SH-SY5Y (cell line): ENCODE measurements at regions not wholly inside any gene's neighbourhood (a gene's known extent, or its start where the extent isn't known, plus 50 kb on each side); places are given as distances from the start of the nearest gene placed in this dataset.

Experiments used
- GATA2 ChIP-seq: IDR thresholded peaks from 2 replicates; pipeline ENCODE4 v1.6.1; 2011; ENCODE audit warnings: mild to moderate bottlenecking, low read depth, low read length
- GATA3 ChIP-seq: IDR thresholded peaks from 2 replicates; pipeline ENCODE4 v1.6.1; 2011; ENCODE audit warnings: low read depth, mild to moderate bottlenecking, low read length, moderate library complexity

DNA sequence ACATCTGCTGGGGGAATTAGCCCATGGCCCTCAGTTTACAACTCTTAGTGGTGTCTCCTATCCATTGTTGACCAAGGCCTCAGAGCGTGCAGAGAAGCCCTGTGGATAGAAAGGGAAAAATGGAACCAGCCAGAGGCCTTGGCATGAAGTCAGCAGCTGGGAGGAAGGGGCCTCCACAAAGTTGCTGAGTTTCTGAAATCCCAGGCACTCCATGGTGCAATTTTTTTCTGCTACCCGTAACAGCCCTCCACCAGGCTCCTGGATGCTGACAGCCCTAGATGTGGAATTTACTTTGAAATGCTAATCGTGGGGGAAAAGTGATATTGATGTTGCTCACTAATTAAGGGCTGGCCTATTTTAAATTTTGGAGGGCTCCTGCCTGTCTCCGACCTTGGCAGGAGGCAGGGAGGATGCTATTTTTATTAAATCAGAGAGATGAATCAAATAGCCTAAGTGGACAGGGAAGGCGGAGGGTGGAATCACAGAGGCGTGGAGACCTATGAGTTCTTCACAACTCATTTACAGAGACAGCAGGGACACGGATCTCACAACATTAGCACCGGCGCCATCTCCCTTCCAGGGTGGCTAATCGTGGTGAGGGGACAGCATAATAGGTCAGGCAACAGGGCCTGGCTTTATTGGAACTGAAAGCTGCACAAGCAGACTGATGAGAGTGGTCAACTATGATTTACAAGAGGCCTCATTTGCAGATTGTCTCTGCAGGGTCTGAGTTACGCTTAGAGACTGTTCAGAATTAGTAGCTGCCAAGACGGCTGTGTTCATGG is 99.8 kb upstream of the WSCD2 start:
- TF ChIP-seq GATA2: no peak
- no peak for TF ChIP-seq GATA3
